Activated T-cell treated with anti-CD3 and anti-CD28 coated beads, Interleukin-2, amount 50 U/mL, for 72 hours (primary cell): ENCODE measurements at regions not wholly inside any gene's neighbourhood (a gene's known extent, or its start where the extent isn't known, plus 50 kb on each side); places are given as distances from the start of the nearest gene placed in this dataset.
A peak's percentile ranks its signal among the peaks of the same experiment; 100 is the strongest.

Experiments
- ATAC-seq, 2 donors: fragments of 150-1000 bp; cut with Tn5 transposase; replicated peaks in 1 of 2; 2 replicates each; pipeline ENCODE4 v1.10.0; 2021; ENCODE audit warnings: moderate library complexity in 2 of 2, mild to moderate bottlenecking in 1 of 2
- DNase-seq, 2 donors: peaks; one replicate each; pipeline ENCODE4 v3.0.0; 2021 to 2022; ENCODE audit warnings: mixed read lengths in 1 of 2
- H3K27ac Mint-ChIP-seq: one replicate; pipeline ENCODE4 v1.8.0; 2022; ENCODE audit warnings: mild to moderate bottlenecking, moderate library complexity, mixed read lengths
- H3K27me3 Mint-ChIP-seq: one replicate; pipeline ENCODE4 v1.8.0; 2022; ENCODE audit warnings: low read depth, mixed read lengths
- H3K36me3 Mint-ChIP-seq, 2 donors: one replicate each; pipeline ENCODE4 v1.8.0; 2022; ENCODE audit warnings: mixed read lengths in 2 of 2, mild to moderate bottlenecking in 1 of 2; ENCODE audit not compliant: insufficient read depth in 2 of 2
- H3K4me1 Mint-ChIP-seq: one replicate; pipeline ENCODE4 v1.8.0; 2022; ENCODE audit warnings: low read depth, mixed read lengths
- H3K4me3 Mint-ChIP-seq, 2 donors: one replicate each; pipeline ENCODE4 v1.8.0; 2022; ENCODE audit warnings: mild to moderate bottlenecking in 2 of 2, mixed read lengths in 2 of 2, moderate library complexity in 2 of 2
- H3K9me3 Mint-ChIP-seq, 2 donors: one replicate each; pipeline ENCODE4 v1.8.0; 2022; ENCODE audit warnings: mixed read lengths in 2 of 2

GRCh38 chr12:66733321-66733720, 54.4 kb upstream of the GRIP1 start:
- H3K4me3 Mint-ChIP-seq = no peak overlapping the region
- H3K4me1 Mint-ChIP-seq = peaks cover 11% of the 10 kb centered on the region
- no peaks in the 10 kb centered on the region for H3K27me3 Mint-ChIP-seq
- DNase-seq (no peak), ATAC-seq (no peak)
- no peak overlapping the region for H3K27ac Mint-ChIP-seq
- H3K9me3 Mint-ChIP-seq = peaks cover 0 to 3% of the 10 kb centered on the region in 2 donors
- H3K36me3 Mint-ChIP-seq = peaks cover 0 to 2% of the 10 kb centered on the region in 2 donors

GRCh38 chr12:66733839-66734238, 55.0 kb upstream of the GRIP1 start:
- Mint-ChIP-seq H3K9me3 (peaks cover 0 to 3% of the 10 kb centered on the region in 2 donors), H3K4me3 (no peak overlapping the region), H3K27ac (no peak overlapping the region), H3K27me3 (no peaks in the 10 kb centered on the region), H3K36me3 (peaks cover 0 to 2% of the 10 kb centered on the region in 2 donors), H3K4me1 (peaks cover 11% of the 10 kb centered on the region)
- ATAC-seq (no peak), DNase-seq (no peak)

- H3K27me3 Mint-ChIP-seq = no peaks in the 10 kb centered on the region
- H3K9me3 Mint-ChIP-seq = peaks cover 0 to 3% of the 10 kb centered on the region in 2 donors
- H3K4me3 Mint-ChIP-seq = no peak overlapping the region
- H3K4me1 Mint-ChIP-seq = peaks cover 11% of the 10 kb centered on the region
- peak; percentile 79 to 92 for ATAC-seq
- H3K27ac Mint-ChIP-seq = no peak overlapping the region
- DNase-seq = peak; percentile 12
- H3K36me3 Mint-ChIP-seq = peaks cover 0 to 2% of the 10 kb centered on the region in 2 donors
These were observed 56.4 kb upstream of the GRIP1 start for GRCh38 chr12:66735275-66735674.

DNA sequence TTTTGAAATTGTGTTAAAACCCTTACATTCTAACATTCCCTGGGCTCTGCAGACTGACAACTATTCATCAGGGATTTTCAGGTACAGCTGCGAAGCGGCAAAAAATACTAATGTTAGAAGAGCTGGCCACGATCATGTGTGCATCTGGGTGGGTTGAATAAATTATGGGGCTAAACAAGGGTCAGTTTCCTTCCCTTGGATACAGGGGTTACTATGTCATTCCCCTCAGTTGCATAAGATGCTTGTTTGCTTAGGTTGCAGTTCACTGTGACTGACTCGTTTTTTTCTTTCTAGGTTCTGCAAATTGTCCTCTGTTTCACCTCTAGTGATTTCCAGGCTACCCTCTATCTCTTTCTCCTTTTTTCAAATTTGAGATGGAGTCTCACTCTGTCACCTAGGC, 58.1 kb upstream of the GRIP1 start:
- H3K4me3 Mint-ChIP-seq = no peak overlapping the region
- H3K27me3 Mint-ChIP-seq = no peaks in the 10 kb centered on the region
- DNase-seq (no peak), ATAC-seq (no peak)
- H3K9me3 Mint-ChIP-seq = peaks cover 0 to 3% of the 10 kb centered on the region in 2 donors
- H3K4me1 Mint-ChIP-seq = peaks cover 14% of the 10 kb centered on the region
- H3K27ac Mint-ChIP-seq = no peak overlapping the region
- peaks cover 0 to 2% of the 10 kb centered on the region in 2 donors for H3K36me3 Mint-ChIP-seq

GRCh38 chr12:66739266-66739665, 60.4 kb upstream of the GRIP1 start:
- peaks cover 23% of the 10 kb centered on the region for H3K4me1 Mint-ChIP-seq
- DNase-seq (no peak), ATAC-seq (no peak)
- H3K4me3 Mint-ChIP-seq = no peak overlapping the region
- H3K9me3 Mint-ChIP-seq = peaks cover 0 to 3% of the 10 kb centered on the region in 2 donors
- no peak overlapping the region for H3K27ac Mint-ChIP-seq
- no peaks in the 10 kb centered on the region for H3K27me3 Mint-ChIP-seq
- H3K36me3 Mint-ChIP-seq = peaks cover 0 to 3% of the 10 kb centered on the region in 2 donors

DNA sequence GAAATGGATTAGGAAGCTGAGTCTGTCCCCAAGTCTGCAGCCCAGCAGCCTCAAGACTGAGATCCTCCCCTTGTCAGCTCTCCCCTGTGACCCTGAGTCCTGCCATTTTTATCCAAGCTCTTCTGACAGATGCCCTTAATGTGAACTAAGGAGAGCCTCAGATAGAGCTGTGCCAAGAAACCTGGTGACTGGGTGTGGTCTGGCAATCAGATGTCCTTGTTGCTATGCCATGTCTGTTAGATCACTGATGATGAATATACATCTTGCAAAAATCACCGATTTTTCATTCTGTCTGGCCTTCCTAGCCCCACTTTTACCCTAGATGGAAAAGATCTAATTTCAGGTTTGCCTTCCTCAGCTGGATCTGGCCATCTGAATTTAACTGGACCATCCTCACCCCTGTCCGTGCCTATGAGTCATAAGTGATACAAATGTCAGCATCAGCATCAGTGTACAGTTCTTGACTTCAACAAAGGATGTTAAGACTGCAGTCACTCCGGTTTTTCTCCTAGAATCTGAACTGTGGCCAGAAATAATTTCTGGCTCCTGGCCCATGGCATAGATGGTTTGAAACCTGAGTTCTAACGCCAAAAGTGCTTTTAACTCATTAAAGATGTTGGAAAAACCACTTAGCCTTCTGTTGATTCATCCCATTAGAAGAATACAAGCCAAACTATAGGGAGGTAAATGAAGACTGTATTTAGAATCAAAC, 61.2 kb upstream of the GRIP1 start:
- Mint-ChIP-seq H3K36me3 (peaks cover 0 to 3% of the 10 kb centered on the region in 2 donors), H3K9me3 (peaks cover 0 to 3% of the 10 kb centered on the region in 2 donors), H3K27me3 (no peaks in the 10 kb centered on the region), H3K27ac (no peak overlapping the region), H3K4me1 (peaks cover 20% of the 10 kb centered on the region), H3K4me3 (no peak overlapping the region)
- ATAC-seq = no peak
- DNase-seq = no peak

DNA sequence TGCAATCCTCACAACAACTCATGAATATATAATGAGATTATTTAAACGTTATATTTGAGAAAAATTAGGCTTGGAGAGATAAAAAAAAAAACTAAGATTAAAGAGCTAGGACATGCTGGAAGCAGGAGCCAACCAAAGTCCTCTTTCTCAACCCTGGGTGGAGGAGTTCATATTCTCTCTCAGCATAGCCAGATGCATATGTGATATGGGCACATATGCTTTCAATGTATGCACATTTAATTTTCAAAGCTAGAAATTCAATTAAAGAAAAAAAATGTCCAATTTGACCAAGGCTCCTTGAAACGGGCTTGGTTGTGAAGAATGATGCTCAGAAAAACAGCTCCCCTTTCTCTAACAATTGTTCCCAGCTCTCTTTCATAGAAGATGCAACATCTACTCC, 61.9 kb upstream of the GRIP1 start:
- peaks cover 0 to 3% of the 10 kb centered on the region in 2 donors for H3K9me3 Mint-ChIP-seq
- no peaks in the 10 kb centered on the region for H3K27me3 Mint-ChIP-seq
- ATAC-seq (no peak), DNase-seq (no peak)
- H3K4me1 Mint-ChIP-seq = peaks cover 14% of the 10 kb centered on the region
- peaks cover 0 to 3% of the 10 kb centered on the region in 2 donors for H3K36me3 Mint-ChIP-seq
- no peak overlapping the region for H3K27ac Mint-ChIP-seq
- no peak overlapping the region for H3K4me3 Mint-ChIP-seq

DNA sequence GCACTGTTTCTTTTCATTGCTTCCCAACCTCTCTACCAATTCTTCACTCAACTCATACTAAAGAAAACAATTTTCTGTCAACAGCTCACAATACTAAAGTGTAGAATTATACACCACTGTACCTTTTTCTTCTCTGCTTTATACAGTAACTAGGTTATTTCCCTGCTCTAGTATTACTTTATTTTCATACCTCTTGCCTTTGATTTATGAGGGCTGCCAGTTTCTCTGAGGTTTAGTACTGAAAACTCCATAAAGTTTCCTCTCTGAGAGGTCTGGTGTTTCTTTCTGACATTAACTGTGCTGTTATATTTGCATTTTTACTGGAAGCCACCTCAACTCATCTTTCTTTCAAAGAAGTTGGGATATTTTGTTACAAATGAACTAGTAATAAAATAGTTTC, 63.0 kb upstream of the GRIP1 start:
- no peak overlapping the region for H3K27ac Mint-ChIP-seq
- peaks cover 0 to 3% of the 10 kb centered on the region in 2 donors for H3K9me3 Mint-ChIP-seq
- no peak for ATAC-seq
- no peaks in the 10 kb centered on the region for H3K27me3 Mint-ChIP-seq
- no peak for DNase-seq
- no peak overlapping the region for H3K4me3 Mint-ChIP-seq
- peaks cover 0 to 3% of the 10 kb centered on the region in 2 donors for H3K36me3 Mint-ChIP-seq
- peaks cover 12% of the 10 kb centered on the region for H3K4me1 Mint-ChIP-seq

DNA sequence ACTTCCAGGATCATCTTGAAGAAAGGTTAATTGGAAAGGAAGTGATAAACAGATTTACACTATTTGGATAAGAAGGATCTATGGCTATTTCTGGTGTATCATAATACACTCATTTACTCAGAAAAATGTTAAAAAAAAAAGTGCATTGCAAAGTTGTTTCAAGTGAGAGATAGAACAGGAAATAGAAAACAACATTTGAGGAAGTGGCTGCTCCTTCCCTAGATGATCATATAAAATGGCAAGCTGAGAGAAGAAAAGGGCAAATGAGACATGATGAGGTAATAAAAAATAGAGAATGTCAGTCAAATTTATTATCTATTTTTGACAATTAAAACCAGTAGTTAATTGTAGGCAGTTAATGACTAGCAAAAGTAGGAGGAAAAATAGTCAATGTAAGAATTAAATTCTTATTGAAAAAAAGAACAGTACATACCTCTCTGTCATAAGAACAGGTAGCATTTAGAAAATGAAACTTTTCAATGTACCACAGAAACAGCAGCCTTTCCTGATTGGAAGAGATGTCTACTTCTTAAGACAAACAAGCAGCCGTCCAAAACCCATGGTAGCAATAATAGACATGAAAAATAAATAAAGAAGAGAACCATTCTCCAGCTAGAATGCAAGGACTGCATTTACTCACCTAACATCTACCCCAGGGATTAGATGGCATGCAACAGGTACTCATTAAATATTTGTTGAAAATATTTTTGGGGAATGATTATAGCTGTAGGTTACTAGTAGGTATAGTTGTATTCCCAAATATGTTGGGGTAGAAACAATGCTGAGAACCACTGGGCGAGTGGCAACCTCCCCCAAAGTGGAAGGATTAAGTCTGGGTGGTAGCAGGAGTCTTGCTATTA, 63.9 kb upstream of the GRIP1 start:
- H3K4me3 Mint-ChIP-seq = peak overlapping the region in 1 of 2 donors; percentile 27
- ATAC-seq (no peak), DNase-seq (no peak)
- H3K36me3 Mint-ChIP-seq = peaks cover 0 to 3% of the 10 kb centered on the region in 2 donors
- H3K4me1 Mint-ChIP-seq = peaks cover 12% of the 10 kb centered on the region
- H3K27ac Mint-ChIP-seq = peak overlapping the region; percentile 88
- no peaks in the 10 kb centered on the region for H3K27me3 Mint-ChIP-seq
- H3K9me3 Mint-ChIP-seq = peaks cover 0 to 2% of the 10 kb centered on the region in 2 donors

GRCh38 chr12:66744461-66744860, 65.6 kb upstream of the GRIP1 start:
- no peak for ATAC-seq
- Mint-ChIP-seq H3K9me3 (no peaks in the 10 kb centered on the region), H3K27ac (no peak overlapping the region), H3K4me1 (peaks cover 12% of the 10 kb centered on the region), H3K27me3 (no peaks in the 10 kb centered on the region), H3K36me3 (peaks cover 0 to 2% of the 10 kb centered on the region in 2 donors), H3K4me3 (no peak overlapping the region)
- no peak for DNase-seq

DNA sequence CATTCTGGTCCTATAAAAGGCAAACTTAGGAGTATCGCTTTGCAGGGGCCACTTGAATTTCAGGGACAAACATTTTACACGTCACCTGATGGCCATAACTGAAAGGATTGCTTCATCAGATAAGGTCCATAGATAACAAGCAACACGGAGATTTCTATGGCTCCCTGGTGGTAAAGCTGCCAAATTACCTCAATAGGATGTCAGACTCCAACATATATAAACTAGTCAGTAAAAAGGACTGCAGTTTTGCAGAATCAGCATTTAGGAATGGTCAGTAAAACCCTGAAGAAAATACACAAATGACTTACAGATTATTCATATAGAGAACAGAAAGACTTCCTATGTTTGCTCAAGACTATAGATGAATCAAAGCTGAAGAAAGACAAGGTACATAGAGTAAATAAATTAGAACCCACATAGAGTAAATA, 66.1 kb upstream of the GRIP1 start:
- Mint-ChIP-seq H3K4me1 (peaks cover 12% of the 10 kb centered on the region), H3K4me3 (no peak overlapping the region), H3K27ac (no peak overlapping the region), H3K9me3 (no peaks in the 10 kb centered on the region), H3K27me3 (no peaks in the 10 kb centered on the region), H3K36me3 (peaks cover 0 to 2% of the 10 kb centered on the region in 2 donors)
- ATAC-seq = no peak
- DNase-seq = no peak

DNA sequence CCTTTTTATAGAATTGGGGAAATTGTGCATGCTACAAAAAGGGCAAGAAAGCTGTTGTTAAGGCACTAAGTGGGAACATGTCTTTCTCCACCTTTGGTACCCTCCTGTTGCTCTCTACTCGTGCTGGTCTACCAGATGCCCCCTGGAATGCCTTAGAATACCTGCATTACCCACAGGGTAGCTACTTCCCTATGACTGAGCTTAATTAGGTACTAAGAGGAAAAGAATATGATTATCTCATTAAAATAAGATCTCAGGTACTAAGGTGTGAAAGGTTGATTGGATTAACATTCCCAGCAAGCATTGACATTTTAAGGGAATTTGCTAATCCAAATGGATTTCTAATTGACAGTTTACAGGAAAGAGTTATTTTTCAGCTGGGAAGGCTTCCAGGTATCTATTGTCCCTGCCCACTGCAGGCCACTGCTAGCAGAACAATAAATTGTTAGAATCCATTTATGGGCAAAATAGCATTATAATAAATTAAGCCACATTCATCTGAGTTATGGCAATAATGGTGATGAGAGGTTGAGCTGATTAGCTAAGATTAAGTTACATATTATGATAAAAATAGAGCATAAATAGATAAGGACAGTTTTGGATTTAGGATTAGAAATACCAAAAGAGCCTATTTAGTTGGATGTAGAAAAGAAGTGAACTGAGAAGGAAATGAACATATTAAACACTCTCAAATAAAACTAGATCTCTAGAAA, 67.8 kb upstream of the GRIP1 start:
- H3K36me3 Mint-ChIP-seq = peaks cover 0 to 2% of the 10 kb centered on the region in 2 donors
- H3K4me1 Mint-ChIP-seq = peaks cover 12% of the 10 kb centered on the region
- ATAC-seq (no peak), DNase-seq (no peak)
- H3K27ac Mint-ChIP-seq = no peak overlapping the region
- no peaks in the 10 kb centered on the region for H3K9me3 Mint-ChIP-seq
- H3K4me3 Mint-ChIP-seq = no peak overlapping the region
- H3K27me3 Mint-ChIP-seq = no peaks in the 10 kb centered on the region
